HEK293 (cell line): ENCODE measurements at regions not wholly inside any gene's neighbourhood (a gene's known extent, or its start where the extent isn't known, plus 50 kb on each side); places are given as distances from the start of the nearest gene placed in this dataset.

Experiments
- CTCF ChIA-PET: fragments of 350-600 bp; formaldehyde crosslinking; extraction: SDS; loops from one replicate; lab custom pipeline; 2021; ENCODE audit warnings: antibody characterized with exemption; lab: Yijun Ruan, JAX
- POLR2A ChIA-PET: fragments of 300-600 bp; formaldehyde crosslinking; extraction: SDS; loops from one replicate; lab custom pipeline; 2020; ENCODE audit warnings: antibody characterized with exemption, inconsistent platforms; lab: Yijun Ruan, JAX
- H3K27ac ChIP-seq: fragments of 200-500 bp; sonication (Bioruptor generic); 2 replicates; pipeline ENCODE4 v1.5.1; 2014; ENCODE audit warnings: low read depth, low read length, control low read depth, inconsistent platforms; ENCODE audit errors: extremely low read depth
- H3K36me3 ChIP-seq, 2 experiments: fragments of 200-500 bp in 1 of 2; sonication (Bioruptor generic) in 1 of 2; 1 replicate in 1 of 2; 2 replicates in 1 of 2; pipeline ENCODE4 v1.5.1; 2014 to 2017; ENCODE audit warnings: inconsistent platforms in 2 of 2, low read length in 2 of 2; ENCODE audit not compliant: control insufficient read depth in 2 of 2, insufficient read depth in 1 of 2
- H3K4me1 ChIP-seq: fragments of 200-500 bp; sonication (Bioruptor generic); 2 replicates; pipeline ENCODE4 v1.5.1; 2014; ENCODE audit warnings: mild to moderate bottlenecking, low read length, inconsistent platforms; ENCODE audit not compliant: control insufficient read depth, insufficient read depth
- H3K4me3 ChIP-seq: 2 replicates; pipeline ENCODE4 v1.5.1; 2011; ENCODE audit warnings: low read depth, mild to moderate bottlenecking, control low read depth, low read length, moderate library complexity
- H3K9me3 ChIP-seq: fragments of 200-500 bp; sonication (Bioruptor generic); 2 replicates; pipeline ENCODE4 v1.5.1; 2014; ENCODE audit warnings: low read depth, low read length, inconsistent platforms; ENCODE audit not compliant: control insufficient read depth, insufficient read depth
- ATF2 ChIP-seq: fragments of 450-650 bp; formaldehyde crosslinking; IDR thresholded peaks from 2 replicates; pipeline ENCODE4 v1.5.1; 2016; ENCODE audit warnings: missing biosample characterization, missing genetic modification characterization, low read depth
- BCL11B ChIP-seq: fragments of 450-650 bp; formaldehyde crosslinking; IDR thresholded peaks from 2 replicates; pipeline ENCODE4 v1.5.1; 2016; ENCODE audit warnings: low read depth, missing biosample characterization, missing genetic modification characterization
- BCL6B ChIP-seq: fragments of 450-650 bp; formaldehyde crosslinking; IDR thresholded peaks from 2 replicates; pipeline ENCODE4 v1.5.1; 2017; ENCODE audit warnings: missing biosample characterization, missing genetic modification characterization
- GLI2 ChIP-seq: fragments of 450-650 bp; formaldehyde crosslinking; IDR thresholded peaks from 2 replicates; pipeline ENCODE4; 2017; ENCODE audit warnings: missing biosample characterization, missing genetic modification characterization, low read depth, borderline replicate concordance
- PRDM10 ChIP-seq: fragments of 450-650 bp; formaldehyde crosslinking; IDR thresholded peaks from 2 replicates; pipeline ENCODE4 v1.5.1; 2016; ENCODE audit warnings: missing biosample characterization, missing genetic modification characterization
- SALL2 ChIP-seq: fragments of 450-650 bp; formaldehyde crosslinking; IDR thresholded peaks from 2 replicates; pipeline ENCODE4 v1.5.0; 2017; ENCODE audit warnings: missing biosample characterization, mild to moderate bottlenecking, missing genetic modification characterization, borderline replicate concordance
- SETDB1 ChIP-seq: IDR thresholded peaks from one replicate; pipeline ENCODE4 v1.6.1; 2017; ENCODE audit warnings: mild to moderate bottlenecking, low read length, moderate library complexity, mixed read lengths; ENCODE audit not compliant: insufficient read length
- WT1 ChIP-seq: fragments of 450-650 bp; formaldehyde crosslinking; IDR thresholded peaks from 2 replicates; pipeline ENCODE4 v1.5.1; 2016; ENCODE audit warnings: missing biosample characterization, missing genetic modification characterization
- ZBTB11 ChIP-seq: fragments of 450-650 bp; formaldehyde crosslinking; conservative IDR thresholded peaks from 2 replicates; pipeline ENCODE4 v1.5.1; 2016; ENCODE audit warnings: low read depth, missing biosample characterization, missing genetic modification characterization
- ZFP3 ChIP-seq: fragments of 450-650 bp; formaldehyde crosslinking; IDR thresholded peaks from 2 replicates; pipeline ENCODE4 v1.5.1; 2016; ENCODE audit warnings: low read depth, missing biosample characterization, missing genetic modification characterization
- ZNF114 ChIP-seq: fragments of 450-650 bp; formaldehyde crosslinking; IDR thresholded peaks from 2 replicates; pipeline ENCODE4 v1.5.0; 2017; ENCODE audit warnings: missing biosample characterization, missing genetic modification characterization
- ZNF132 ChIP-seq: fragments of 450-650 bp; formaldehyde crosslinking; IDR thresholded peaks from 2 replicates; pipeline ENCODE4 v1.5.1; 2017; ENCODE audit warnings: missing biosample characterization, missing genetic modification characterization, borderline replicate concordance
- ZNF155 ChIP-seq: fragments of 450-650 bp; formaldehyde crosslinking; IDR thresholded peaks from 2 replicates; pipeline ENCODE4 v1.5.1; 2016; ENCODE audit warnings: missing biosample characterization, missing genetic modification characterization
- ZNF157 ChIP-seq: fragments of 450-650 bp; formaldehyde crosslinking; IDR thresholded peaks from 2 replicates; pipeline ENCODE4 v1.5.1; 2016; ENCODE audit warnings: missing biosample characterization, missing genetic modification characterization
- ZNF214 ChIP-seq: fragments of 450-650 bp; formaldehyde crosslinking; IDR thresholded peaks from 2 replicates; pipeline ENCODE4 v1.5.1; 2017; ENCODE audit warnings: missing biosample characterization, mild to moderate bottlenecking, missing genetic modification characterization, borderline replicate concordance
- ZNF26 ChIP-seq: fragments of 450-650 bp; formaldehyde crosslinking; IDR thresholded peaks from 2 replicates; pipeline ENCODE4 v1.5.1; 2016; ENCODE audit warnings: missing biosample characterization, missing genetic modification characterization
- ZNF274 ChIP-seq, 2 experiments: fragments of 200-500 bp in 1 of 2; fragments of 450-650 bp in 1 of 2; sonication (Bioruptor generic) in 1 of 2; formaldehyde crosslinking in 1 of 2; IDR thresholded peaks; 2 replicates each; pipeline versions ENCODE4 v1.5.1 to v1.6.1; 2014 to 2016; ENCODE audit warnings: borderline replicate concordance in 1 of 2, inconsistent platforms in 1 of 2, low read length in 1 of 2, missing biosample characterization in 1 of 2, missing genetic modification characterization in 1 of 2
- ZNF354C ChIP-seq: fragments of 450-650 bp; formaldehyde crosslinking; IDR thresholded peaks from 2 replicates; pipeline ENCODE4 v1.5.1; 2016; ENCODE audit warnings: missing biosample characterization, missing genetic modification characterization, low read depth, borderline replicate concordance
- ZNF416 ChIP-seq: fragments of 450-650 bp; formaldehyde crosslinking; IDR thresholded peaks from 2 replicates; pipeline ENCODE4 v1.5.1; 2016; ENCODE audit warnings: missing biosample characterization, missing genetic modification characterization
- ZNF501 ChIP-seq: fragments of 450-650 bp; formaldehyde crosslinking; IDR thresholded peaks from 2 replicates; pipeline ENCODE4 v1.5.1; 2016; ENCODE audit warnings: missing biosample characterization, missing genetic modification characterization
- ZNF510 ChIP-seq: fragments of 450-650 bp; formaldehyde crosslinking; IDR thresholded peaks from 2 replicates; pipeline ENCODE4 v1.5.1; 2018; ENCODE audit warnings: mild to moderate bottlenecking, missing genetic modification characterization, missing biosample characterization; ENCODE audit not compliant: insufficient replicate concordance
- ZNF521 ChIP-seq: fragments of 450-650 bp; formaldehyde crosslinking; IDR thresholded peaks from 2 replicates; pipeline ENCODE4 v1.5.1; 2017; ENCODE audit warnings: missing biosample characterization, mild to moderate bottlenecking, missing genetic modification characterization
- ZNF600 ChIP-seq: fragments of 450-650 bp; formaldehyde crosslinking; IDR thresholded peaks from 2 replicates; pipeline ENCODE4 v1.5.1; 2016; ENCODE audit warnings: missing biosample characterization, missing genetic modification characterization
- ZNF626 ChIP-seq: fragments of 450-650 bp; sonication (Bioruptor Pico); formaldehyde crosslinking; IDR thresholded peaks from 2 replicates; pipeline ENCODE4 v1.5.1; 2018; ENCODE audit warnings: missing biosample characterization, missing genetic modification characterization, inconsistent platforms
- ZNF747 ChIP-seq: fragments of 450-650 bp; formaldehyde crosslinking; IDR thresholded peaks from 2 replicates; pipeline ENCODE4 v1.5.1; 2016; ENCODE audit warnings: missing biosample characterization, missing genetic modification characterization

GRCh38 chr2:3054066-3054465 lies 323.6 kb downstream of the EIPR1 start:
- Histone ChIP-seq H3K4me3 (no peak overlapping the region), H3K27ac (no peak overlapping the region), H3K9me3 (no peaks in the 10 kb centered on the region), H3K4me1 (no peaks in the 10 kb centered on the region), H3K36me3 (no peaks in the 10 kb centered on the region)
- ChIA-PET CTCF (no interaction called here), POLR2A (no interaction called here)
- no peak for TF ChIP-seq WT1 (tag by site-specific recombination)
- TF ChIP-seq ZBTB11 (tag by site-specific recombination): no peak
- TF ChIP-seq ZNF132 (tag by site-specific recombination): no peak
- no peak for TF ChIP-seq ATF2
- TF ChIP-seq ZNF274 (IDR thresholded peaks at IDR 0.05; ENCODE audit: low read length): no peak
- TF ChIP-seq ZNF274 (tag by site-specific recombination; IDR thresholded peaks at IDR 0.05; ENCODE audit: borderline replicate concordance): no peak
- no peak for TF ChIP-seq ZNF157
- TF ChIP-seq ZNF416 (tag by site-specific recombination): no peak
- TF ChIP-seq GLI2: no peak
- no peak for TF ChIP-seq SETDB1
- TF ChIP-seq ZNF155 (tag by site-specific recombination): no peak
- no peak for TF ChIP-seq ZNF510
- TF ChIP-seq ZFP3 (tag by site-specific recombination): no peak
- TF ChIP-seq BCL11B (tag by site-specific recombination): no peak
- no peak for TF ChIP-seq ZNF747 (tag by site-specific recombination)
- TF ChIP-seq ZNF501 (tag by site-specific recombination): no peak
- no peak for TF ChIP-seq ZNF600 (tag by site-specific recombination)
- no peak for TF ChIP-seq ZNF521 (tag by site-specific recombination)
- TF ChIP-seq ZNF114 (tag by site-specific recombination): no peak

GRCh38 chr2:3051266-3051665 lies 326.4 kb downstream of the EIPR1 start:
- H3K4me1 ChIP-seq: no peaks in the 10 kb centered on the region
- H3K27ac ChIP-seq: no peak overlapping the region
- ChIA-PET CTCF (no interaction called here), POLR2A (no interaction called here)
- H3K36me3 ChIP-seq: no peaks in the 10 kb centered on the region
- H3K9me3 ChIP-seq: no peaks in the 10 kb centered on the region
- H3K4me3 ChIP-seq: no peak overlapping the region
- TF ChIP-seq BCL6B (tag by site-specific recombination): no peak
- no peak for TF ChIP-seq ZNF26
- TF ChIP-seq SALL2 (tag by site-specific recombination): no peak
- TF ChIP-seq ZNF354C (tag by site-specific recombination): no peak
- TF ChIP-seq ZNF214 (tag by site-specific recombination): no peak
- TF ChIP-seq PRDM10 (tag by site-specific recombination): no peak
- no peak for TF ChIP-seq ZNF626 (tag by site-specific recombination)
